ENCODE measurements at regions not wholly inside any gene's neighbourhood (a gene's known extent, or its start where the extent isn't known, plus 50 kb on each side); places are given as distances from the start of the nearest gene placed in this dataset.

GRCh38 chr6:78101387-78101786 lies 448.5 kb downstream of the MEI4 start:
- H3K27ac ChIP-seq (ENCODE audit: low read depth in 1 of 2, low read length in 2 of 2), result no peak overlapping the region
- no peak for TF ChIP-seq CTCF (IDR thresholded peaks at IDR 0.05)
- no peak for ATAC-seq (ENCODE audit: poor library complexity)
- Mint-ChIP-seq H3K4me1 (ENCODE audit: low read depth) (no peaks in the 10 kb centered on the region), H3K36me3 (ENCODE audit: low read depth) (no peaks in the 10 kb centered on the region), H3K27ac (no peak overlapping the region), H3K9me3 (peaks cover 5% of the 10 kb centered on the region), H3K4me3 (no peak overlapping the region), H3K27me3 (no peaks in the 10 kb centered on the region)
- no peaks in the 10 kb centered on the region for H3K4me1 ChIP-seq (ENCODE audit: insufficient read depth, low read length)
- DNase-seq, result no peak
- H3K4me3 ChIP-seq (ENCODE audit: low read length), result no peak overlapping the region
- peaks cover 0 to 4% of the 10 kb centered on the region in 2 experiments for H3K9me3 ChIP-seq (ENCODE audit: control insufficient read depth in 1 of 2, insufficient read depth in 1 of 2, low read length in 2 of 2)
- ChIA-PET CTCF (no interaction called here), POLR2A (no interaction called here)
- no peaks in the 10 kb centered on the region for H3K27me3 ChIP-seq (ENCODE audit: control insufficient read depth in 1 of 2, insufficient read depth in 2 of 2, low read length in 2 of 2)
- intact Hi-C loops (cut with DNase I, micrococcal nuclease), result no loop called here
- no peaks in the 10 kb centered on the region for H3K36me3 ChIP-seq (ENCODE audit: insufficient read depth, low read length)

GRCh38 chr6:78110641-78111040 lies 457.8 kb downstream of the MEI4 start:
- no peaks in the 10 kb centered on the region for H3K36me3 Mint-ChIP-seq (ENCODE audit: low read depth)
- H3K36me3 ChIP-seq (ENCODE audit: insufficient read depth, low read length), result no peaks in the 10 kb centered on the region
- ATAC-seq (ENCODE audit: poor library complexity), result no peak
- no peak for DNase-seq
- ChIA-PET POLR2A (no interaction called here), CTCF (no interaction called here)
- intact Hi-C loops (cut with DNase I, micrococcal nuclease), result no loop called here
- no peak overlapping the region for H3K4me3 Mint-ChIP-seq
- H3K27ac Mint-ChIP-seq, result no peak overlapping the region
- TF ChIP-seq CTCF (IDR thresholded peaks at IDR 0.05), result no peak
- H3K9me3 Mint-ChIP-seq, result peaks cover 5% of the 10 kb centered on the region
- H3K4me1 Mint-ChIP-seq (ENCODE audit: low read depth), result no peaks in the 10 kb centered on the region
- no peaks in the 10 kb centered on the region for H3K27me3 Mint-ChIP-seq
- no peak overlapping the region for H3K27ac ChIP-seq (ENCODE audit: low read depth in 1 of 2, low read length in 2 of 2)
- H3K27me3 ChIP-seq (ENCODE audit: control insufficient read depth in 1 of 2, insufficient read depth in 2 of 2, low read length in 2 of 2), result no peaks in the 10 kb centered on the region
- no peaks in the 10 kb centered on the region for H3K9me3 ChIP-seq (ENCODE audit: control insufficient read depth in 1 of 2, insufficient read depth in 1 of 2, low read length in 2 of 2)
- no peak overlapping the region for H3K4me3 ChIP-seq (ENCODE audit: low read length)
- H3K4me1 ChIP-seq (ENCODE audit: insufficient read depth, low read length), result no peaks in the 10 kb centered on the region

GRCh38 chr6:78117966-78118365 lies 465.1 kb downstream of the MEI4 start:
- Mint-ChIP-seq H3K36me3 (ENCODE audit: low read depth) (no peaks in the 10 kb centered on the region), H3K9me3 (peaks cover 2% of the 10 kb centered on the region), H3K4me3 (no peak overlapping the region), H3K27ac (no peak overlapping the region), H3K27me3 (no peaks in the 10 kb centered on the region), H3K4me1 (ENCODE audit: low read depth) (no peaks in the 10 kb centered on the region)
- no peak for DNase-seq
- Histone ChIP-seq H3K27me3 (ENCODE audit: control insufficient read depth in 1 of 2, insufficient read depth in 2 of 2, low read length in 2 of 2) (no peaks in the 10 kb centered on the region), H3K9me3 (ENCODE audit: control insufficient read depth in 1 of 2, insufficient read depth in 1 of 2, low read length in 2 of 2) (no peaks in the 10 kb centered on the region), H3K4me1 (ENCODE audit: insufficient read depth, low read length) (no peaks in the 10 kb centered on the region), H3K36me3 (ENCODE audit: insufficient read depth, low read length) (no peaks in the 10 kb centered on the region), H3K4me3 (ENCODE audit: low read length) (no peak overlapping the region), H3K27ac (ENCODE audit: low read depth in 1 of 2, low read length in 2 of 2) (no peak overlapping the region)
- ChIA-PET POLR2A (no interaction called here), CTCF (no interaction called here)
- no peak for ATAC-seq (ENCODE audit: poor library complexity)
- intact Hi-C loops (cut with DNase I, micrococcal nuclease), result no loop called here
- no peak for TF ChIP-seq CTCF (IDR thresholded peaks at IDR 0.05)

Data from CD4-positive, alpha-beta T cell (primary cell).